Prostate gland (tissue), 2 donors: ENCODE measurements at regions not wholly inside any gene's neighbourhood (a gene's known extent, or its start where the extent isn't known, plus 50 kb on each side); places are given as distances from the start of the nearest gene placed in this dataset.
"Not testable (repeated sequence)": the region's sequence is repeated elsewhere in the genome, so short reads cannot be mapped to it uniquely, and the experiment has no call there.

Experiments used
- CTCF ChIP-seq, 4 experiments: fragments of 200-600 bp in 2 of 4; fragments of 450-650 bp in 2 of 4; sonication (generic) in 2 of 4; IDR thresholded peaks; 1 replicate in 3 of 4; 2 replicates in 1 of 4; pipeline ENCODE4 v1.5.1; 2016 to 2019; ENCODE audit warnings: antibody characterized with exemption in 4 of 4, mild to moderate bottlenecking in 2 of 4, moderate library complexity in 2 of 4
- POLR2A ChIP-seq: fragments of 450-650 bp; IDR thresholded peaks from one replicate; pipeline ENCODE4 v1.6.1; 2016; ENCODE audit warnings: antibody characterized with exemption, mild to moderate bottlenecking
- POLR2AphosphoS5 ChIP-seq: sonication (generic); formaldehyde crosslinking; IDR thresholded peaks from one replicate; pipeline ENCODE4 v1.6.1; 2017; ENCODE audit warnings: antibody characterized with exemption

- TF ChIP-seq POLR2AphosphoS5; CTCF (IDR thresholded peaks at IDR 0.05); POLR2A: not testable (repeated sequence)
These were observed 153.3 kb upstream of the RFLNA start for GRCh38 chr12:124141611-124142010.
